ENCODE measurements at regions not wholly inside any gene's neighbourhood (a gene's known extent, or its start where the extent isn't known, plus 50 kb on each side); places are given as distances from the start of the nearest gene placed in this dataset.

DNA sequence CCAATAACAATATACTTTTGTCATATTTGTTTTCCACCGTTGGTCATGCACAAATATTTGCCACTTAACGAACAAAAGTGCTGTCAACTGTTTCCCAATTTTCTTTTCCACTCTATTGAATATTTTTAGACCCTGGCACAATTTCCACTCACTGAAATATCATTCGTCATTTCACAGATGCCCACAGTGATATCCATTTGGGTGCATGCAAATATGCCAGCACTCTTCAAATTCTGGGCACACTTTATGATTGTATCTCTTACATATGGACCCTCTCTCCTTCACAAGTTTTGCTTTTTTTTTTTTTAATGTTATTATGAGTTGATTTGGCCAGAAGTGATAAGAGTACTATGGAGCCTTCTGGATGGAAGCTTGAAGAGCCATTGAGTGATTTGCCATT is 1557.3 kb upstream of the FLRT2 start:
- TF ChIP-seq, protein P1, sequence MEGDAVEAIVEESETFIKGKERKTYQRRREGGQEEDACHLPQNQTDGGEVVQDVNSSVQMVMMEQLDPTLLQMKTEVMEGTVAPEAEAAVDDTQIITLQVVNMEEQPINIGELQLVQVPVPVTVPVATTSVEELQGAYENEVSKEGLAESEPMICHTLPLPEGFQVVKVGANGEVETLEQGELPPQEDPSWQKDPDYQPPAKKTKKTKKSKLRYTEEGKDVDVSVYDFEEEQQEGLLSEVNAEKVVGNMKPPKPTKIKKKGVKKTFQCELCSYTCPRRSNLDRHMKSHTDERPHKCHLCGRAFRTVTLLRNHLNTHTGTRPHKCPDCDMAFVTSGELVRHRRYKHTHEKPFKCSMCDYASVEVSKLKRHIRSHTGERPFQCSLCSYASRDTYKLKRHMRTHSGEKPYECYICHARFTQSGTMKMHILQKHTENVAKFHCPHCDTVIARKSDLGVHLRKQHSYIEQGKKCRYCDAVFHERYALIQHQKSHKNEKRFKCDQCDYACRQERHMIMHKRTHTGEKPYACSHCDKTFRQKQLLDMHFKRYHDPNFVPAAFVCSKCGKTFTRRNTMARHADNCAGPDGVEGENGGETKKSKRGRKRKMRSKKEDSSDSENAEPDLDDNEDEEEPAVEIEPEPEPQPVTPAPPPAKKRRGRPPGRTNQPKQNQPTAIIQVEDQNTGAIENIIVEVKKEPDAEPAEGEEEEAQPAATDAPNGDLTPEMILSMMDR (conservative IDR thresholded peaks at IDR 0.05 in 1 of 2, IDR thresholded peaks at IDR 0.05 in 1 of 2; ENCODE audit: extremely low read depth in 1 of 2, insufficient read depth in 1 of 2, low read depth in 1 of 2, low read length in 2 of 2): no peak
- TF ChIP-seq EZH2 (IDR thresholded peaks at IDR 0.05; ENCODE audit: borderline replicate concordance, low read length): no peak

All from mammary epithelial cell (primary cell).